Subcutaneous adipose tissue (tissue), 1 donor: ENCODE measurements at regions not wholly inside any gene's neighbourhood (a gene's known extent, or its start where the extent isn't known, plus 50 kb on each side); places are given as distances from the start of the nearest gene placed in this dataset.

Source experiments
- CTCF ChIP-seq: fragments of 450-650 bp; IDR thresholded peaks from one replicate; pipeline ENCODE4 v1.5.1; 2016; ENCODE audit warnings: low read depth, mild to moderate bottlenecking, control low read depth, antibody characterized with exemption, moderate library complexity

- no peak for TF ChIP-seq CTCF
These were observed 87.9 kb upstream of the SOX13 start for GRCh38 chr1:203985044-203985443.

- TF ChIP-seq CTCF, result no peak
These were observed 87.2 kb upstream of the SOX13 start for GRCh38 chr1:203985676-203986075.

GRCh38 chr1:203986887-203987461 is 85.9 kb upstream of the SOX13 start:
- TF ChIP-seq CTCF, result no peak

GRCh38 chr1:203990118-203990517 is 82.8 kb upstream of the SOX13 start:
- no peak for TF ChIP-seq CTCF

GRCh38 chr1:203992440-203992839 is 80.5 kb upstream of the SOX13 start:
- no peak for TF ChIP-seq CTCF

- TF ChIP-seq CTCF, result no peak
These were observed 79.7 kb upstream of the SOX13 start for GRCh38 chr1:203993256-203993655.

GRCh38 chr1:203995228-203995627 is 77.7 kb upstream of the SOX13 start:
- TF ChIP-seq CTCF, result no peak
